H1 (cell line): ENCODE measurements at regions not wholly inside any gene's neighbourhood (a gene's known extent, or its start where the extent isn't known, plus 50 kb on each side); places are given as distances from the start of the nearest gene placed in this dataset.

Experiments used
- CHD1 ChIP-seq: IDR thresholded peaks from 2 replicates; pipeline ENCODE4 v1.6.1; 2012; ENCODE audit warnings: low read depth, low read length, improper control_type of control experiment
- GABPA ChIP-seq: IDR thresholded peaks from 2 replicates; pipeline ENCODE4 v1.6.1; 2011; ENCODE audit warnings: mild to moderate bottlenecking, low read length, moderate library complexity, borderline replicate concordance; ENCODE audit not compliant: insufficient read depth
- JUN ChIP-seq: IDR thresholded peaks from 2 replicates; pipeline ENCODE4 v1.6.1; 2011; ENCODE audit warnings: low read depth, mild to moderate bottlenecking, improper control_type of control experiment, low read length
- NRF1 ChIP-seq: IDR thresholded peaks from 2 replicates; pipeline ENCODE4 v1.6.1; 2011; ENCODE audit warnings: mild to moderate bottlenecking, low read depth, low read length, improper control_type of control experiment
- RAD21 ChIP-seq, 2 experiments: IDR thresholded peaks in 1 of 2; conservative IDR thresholded peaks in 1 of 2; 2 replicates each; pipeline ENCODE4 v1.6.1; 2011; ENCODE audit warnings: low read depth in 2 of 2, low read length in 2 of 2, improper control_type of control experiment in 1 of 2, inconsistent platforms in 1 of 2, mild to moderate bottlenecking in 1 of 2, moderate library complexity in 1 of 2
- SAP30 ChIP-seq: fragments of 300-600 bp; sonication (generic); IDR thresholded peaks from 2 replicates; pipeline ENCODE4 v1.7.1; 2012; ENCODE audit warnings: low read length, moderate library complexity, mild to moderate bottlenecking, inconsistent platforms; ENCODE audit not compliant: insufficient read depth, insufficient replicate concordance
- SIRT6 ChIP-seq: IDR thresholded peaks from one replicate; pipeline ENCODE4 v1.7.1; 2012; ENCODE audit warnings: low read length, inconsistent platforms
- SIX5 ChIP-seq: IDR thresholded peaks from 2 replicates; pipeline ENCODE4 v1.6.1; 2011; ENCODE audit warnings: mild to moderate bottlenecking, low read depth, low read length

DNA sequence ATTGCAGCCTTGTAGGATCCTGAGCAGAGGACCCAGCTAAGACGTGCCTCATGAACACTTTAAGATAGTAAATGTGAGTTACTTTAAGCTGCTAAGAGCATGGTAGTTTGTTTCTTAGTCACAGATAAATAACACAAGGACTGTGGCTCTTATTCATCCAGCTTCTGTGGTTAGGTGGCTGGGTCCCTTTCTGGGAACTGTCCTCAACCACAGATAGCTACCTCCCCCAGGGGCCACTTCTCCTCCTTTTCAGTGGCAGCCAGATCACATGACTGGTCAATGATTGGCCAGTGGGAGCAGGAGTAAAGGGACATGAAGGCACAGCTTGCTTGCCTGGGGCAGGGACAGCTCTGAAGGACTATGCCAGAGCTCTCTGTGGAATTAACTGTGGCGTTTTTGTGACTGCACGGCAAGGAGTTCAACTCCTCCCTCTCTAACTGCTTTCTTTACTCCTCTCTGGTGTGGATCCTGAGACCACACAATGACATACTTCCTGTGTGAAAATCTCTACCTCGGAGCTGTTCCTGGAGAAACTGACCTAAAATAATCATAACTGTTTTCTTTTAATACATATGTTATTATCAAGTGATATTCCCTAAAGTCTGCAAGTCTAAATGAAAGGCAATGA is 76.5 kb downstream of the NRN1 start (continued):
- TF ChIP-seq SAP30 (no peak), SIX5 (no peak), CHD1 (no peak), NRF1 (no peak), RAD21 (IDR thresholded peaks at IDR 0.05 in 1 of 2, conservative IDR thresholded peaks at IDR 0.05 in 1 of 2; ENCODE audit: low read depth in 2 of 2, low read length in 2 of 2) (no peak), GABPA (no peak), SIRT6 (no peak), JUN (no peak)
